HCT116 (cell line): ENCODE measurements at regions not wholly inside any gene's neighbourhood (a gene's known extent, or its start where the extent isn't known, plus 50 kb on each side); places are given as distances from the start of the nearest gene placed in this dataset.

Source experiments
- ATAC-seq: fragments of 200-7000 bp; cut with Tn5 transposase; 2 replicates; pipeline ENCODE4 v1.9.1; 2020; ENCODE audit warnings: mild to moderate bottlenecking, moderate library complexity
- BruUV-seq: library from RNA; stranded (reverse); fragments of 400-500 nt; replicated peaks from 2 replicates; lab custom pipeline; 2021; lab: Mats Ljungman, UMichigan
- CTCF ChIA-PET: fragments of 300-600 bp; sonication (Branson Sonifier 250); formaldehyde crosslinking; loops from one replicate; lab custom pipeline; 2021; ENCODE audit warnings: antibody characterized with exemption; lab: Charles Lee
- POLR2A ChIA-PET: fragments of 300-600, 350-600 bp; sonication (Branson Sonifier 250); formaldehyde crosslinking; loops from one replicate; lab custom pipeline; 2021; ENCODE audit warnings: antibody characterized with exemption; lab: Charles Lee
- RAD21 ChIA-PET, 2 experiments: fragments of 300-600 bp; sonication (Branson Sonifier 250); formaldehyde crosslinking; loops; one replicate each; lab custom pipeline; 2023; ENCODE audit warnings: low total read pairs in 2 of 2; ENCODE audit not compliant: uncharacterized antibody in 2 of 2, unreplicated experiment in 2 of 2, low non-redundant PET in 1 of 2; lab: Charles Lee
- DNase-seq: peaks from one replicate; pipeline ENCODE4 v3.0.0-alpha.2; 2010; ENCODE audit warnings: low read depth, low spot score
- H2AFZ ChIP-seq: fragments of 200-600 bp; shearing (Covaris generic), sonication (generic); 2 replicates; pipeline ENCODE4 v1.6.1; 2017; ENCODE audit warnings: low read depth, mixed run types, mixed read lengths, antibody characterized with exemption, low read length; ENCODE audit not compliant: poor library complexity, severe bottlenecking
- H3K27ac ChIP-seq: 2 replicates; pipeline ENCODE4 v1.5.1; 2012; ENCODE audit warnings: low read depth, low read length
- H3K27me3 ChIP-seq: fragments of 200-600 bp; sonication (generic); 2 replicates; pipeline ENCODE4 v1.6.1; 2016; ENCODE audit warnings: mixed run types, low read length, mixed read lengths; ENCODE audit not compliant: insufficient read depth
- H3K36me3 ChIP-seq, 2 experiments: fragments of 200-500 bp in 1 of 2; fragments of 200-600 bp in 1 of 2; sonication (Bioruptor generic) in 1 of 2; sonication (generic) in 1 of 2; 2 replicates each; pipeline versions ENCODE4 v1.5.1 to v1.6.1; 2014 to 2016; ENCODE audit warnings: low read length in 2 of 2, inconsistent platforms in 1 of 2, mixed read lengths in 1 of 2, mixed run types in 1 of 2; ENCODE audit not compliant: insufficient read depth in 2 of 2, control insufficient read depth in 1 of 2
- H3K4me1 ChIP-seq, 2 experiments: fragments of 200-600 bp in 1 of 2; sonication (generic) in 1 of 2; 2 replicates each; pipeline versions ENCODE4 v1.5.1 to v1.6.1; 2012 to 2017; ENCODE audit warnings: low read length in 2 of 2, inconsistent platforms in 1 of 2, mild to moderate bottlenecking in 1 of 2, mixed read lengths in 1 of 2, mixed run types in 1 of 2, moderate library complexity in 1 of 2; ENCODE audit not compliant: insufficient read depth in 2 of 2, control insufficient read depth in 1 of 2
- H3K4me2 ChIP-seq: fragments of 200-600 bp; sonication (generic); 2 replicates; pipeline ENCODE4 v1.6.1; 2017; ENCODE audit warnings: mixed run types, low read length, mixed read lengths
- H3K4me3 ChIP-seq, 2 experiments: fragments of 200-600 bp in 1 of 2; sonication (generic) in 1 of 2; replicated peaks in 1 of 2; 2 replicates each; pipeline ENCODE4 v1.5.1; 2011 to 2016; ENCODE audit warnings: low read length in 2 of 2, control low read depth in 1 of 2, low read depth in 1 of 2, mild to moderate bottlenecking in 1 of 2, mixed read lengths in 1 of 2, mixed run types in 1 of 2
- H3K79me2 ChIP-seq: fragments of 200-600 bp; sonication (generic); 2 replicates; pipeline ENCODE4 v1.6.1; 2017; ENCODE audit warnings: mild to moderate bottlenecking, mixed run types, low read length, moderate library complexity, mixed read lengths; ENCODE audit not compliant: insufficient read depth
- H3K9ac ChIP-seq: fragments of 200-600 bp; sonication (generic); 2 replicates; pipeline ENCODE4 v1.6.1; 2016; ENCODE audit warnings: low read length, mixed read lengths
- H3K9me2 ChIP-seq: fragments of 200-600 bp; sonication (generic), shearing (Covaris generic); 2 replicates; pipeline ENCODE4 v1.6.1; 2017; ENCODE audit warnings: mixed run types, mild to moderate bottlenecking, moderate library complexity; ENCODE audit not compliant: insufficient read depth
- H3K9me3 ChIP-seq, 2 experiments: fragments of 200-500 bp in 1 of 2; fragments of 200-600 bp in 1 of 2; sonication (Bioruptor generic) in 1 of 2; sonication (generic) in 1 of 2; 2 replicates each; pipeline ENCODE4 v1.6.1; 2014 to 2017; ENCODE audit warnings: low read length in 2 of 2, mixed read lengths in 2 of 2, inconsistent platforms in 1 of 2, low read depth in 1 of 2, mild to moderate bottlenecking in 1 of 2, mixed run types in 1 of 2, moderate library complexity in 1 of 2; ENCODE audit not compliant: control insufficient read depth in 1 of 2, insufficient read depth in 1 of 2
- H4K20me1 ChIP-seq: fragments of 200-600 bp; sonication (generic), shearing (Covaris generic); 2 replicates; pipeline ENCODE4 v1.6.1; 2017; ENCODE audit warnings: mixed run types, mild to moderate bottlenecking, moderate library complexity; ENCODE audit not compliant: insufficient read depth
- ATF3 ChIP-seq: IDR thresholded peaks from 2 replicates; pipeline ENCODE4 v1.6.1; 2012
- CEBPB ChIP-seq: IDR thresholded peaks from 2 replicates; pipeline ENCODE4 v1.6.1; 2012; ENCODE audit warnings: low read depth
- EGR1 ChIP-seq: IDR thresholded peaks from 2 replicates; pipeline ENCODE4 v1.6.1; 2012; ENCODE audit warnings: low read depth
- ELF1 ChIP-seq: IDR thresholded peaks from 2 replicates; pipeline ENCODE4 v1.6.1; 2012; ENCODE audit warnings: low read depth, borderline replicate concordance
- FOSL1 ChIP-seq: IDR thresholded peaks from 2 replicates; pipeline ENCODE4 v1.6.1; 2012; ENCODE audit warnings: low read depth
- JUND ChIP-seq: IDR thresholded peaks from 2 replicates; pipeline ENCODE4 v1.6.1; 2012
- MAX ChIP-seq: IDR thresholded peaks from 2 replicates; pipeline ENCODE4 v1.6.1; 2012
- RAD21 ChIP-seq: IDR thresholded peaks from 2 replicates; pipeline ENCODE4 v1.6.1; 2012; ENCODE audit warnings: low read depth, mild to moderate bottlenecking
- REST ChIP-seq: IDR thresholded peaks from 2 replicates; pipeline ENCODE4 v1.6.1; 2012; ENCODE audit warnings: low read depth
- SP1 ChIP-seq: IDR thresholded peaks from 2 replicates; pipeline ENCODE4 v1.6.1; 2012; ENCODE audit warnings: low read depth
- ZFX ChIP-seq: fragments of 450-650 bp; IDR thresholded peaks from 2 replicates; pipeline ENCODE4 v1.6.1; 2017
- intact Hi-C: fragments of 100-400 bp; cut with micrococcal nuclease; formaldehyde crosslinking; loops from 2 replicates; pipeline ENCODE4 v1.10.0; 2022

GRCh38 chr15:62894322-62895085 lies 148.0 kb upstream of the TPM1 start:
- Histone ChIP-seq H3K9me2 (no peaks in the 10 kb centered on the region), H3K27me3 (no peaks in the 10 kb centered on the region), H3K79me2 (no peaks in the 10 kb centered on the region), H3K36me3 (no peaks in the 10 kb centered on the region), H3K27ac (no peak overlapping the region), H3K4me3 (no peak overlapping the region), H2AFZ (peak overlapping the region; percentile 64), H3K4me1 (peaks cover 28 to 52% of the 10 kb centered on the region in 2 experiments), H3K4me2 (peak overlapping the region; percentile 63), H3K9me3 (no peaks in the 10 kb centered on the region), H3K9ac (no peak overlapping the region), H4K20me1 (no peaks in the 10 kb centered on the region)
- BruUV-seq = no TSS peak
- ATAC-seq = no peak
- ChIA-PET POLR2A (no interaction called here), CTCF (interaction anchor here (1.2 kb wide), 1 partner anchor 47 kb away, joined by 3 read pairs; no protein-coding TSS in a partner anchor), RAD21 (no interaction called here)
- intact Hi-C loops = no loop called here
- TF ChIP-seq JUND (no peak), FOSL1 (no peak), ELF1 (no peak), RAD21 (no peak), CEBPB (no peak), ZFX (no peak), EGR1 (no peak), ATF3 (no peak)
- no peak for DNase-seq

GRCh38 chr15:62895139-62895866 lies 147.2 kb upstream of the TPM1 start:
- no TSS peak for BruUV-seq
- H3K27ac ChIP-seq = peak overlapping the region; percentile 86
- intact Hi-C loops = no loop called here
- peak overlapping the region; percentile 63 for H3K4me2 ChIP-seq
- ChIA-PET CTCF (interaction anchor here (1.2 kb wide), 1 partner anchor 48 kb away, joined by 3 read pairs; no protein-coding TSS in a partner anchor), POLR2A (interaction anchor here (1.6 kb wide), 1 partner anchor 154 kb away, joined by 3 read pairs; no protein-coding TSS in a partner anchor), RAD21 (no interaction called here)
- no peaks in the 10 kb centered on the region for H3K9me3 ChIP-seq
- peak overlapping the region; percentile 64 for H2AFZ ChIP-seq
- no peak for ATAC-seq
- DNase-seq = no peak
- H3K9me2 ChIP-seq = no peaks in the 10 kb centered on the region
- peak overlapping the region; percentile 39 for H3K9ac ChIP-seq
- H3K4me3 ChIP-seq = no peak overlapping the region
- H4K20me1 ChIP-seq = no peaks in the 10 kb centered on the region
- H3K36me3 ChIP-seq = no peaks in the 10 kb centered on the region
- H3K4me1 ChIP-seq = peaks cover 28 to 52% of the 10 kb centered on the region in 2 experiments
- H3K79me2 ChIP-seq = no peaks in the 10 kb centered on the region
- TF ChIP-seq SP1 (no peak), REST (no peak), JUND (no peak), MAX (no peak), FOSL1 (no peak)
- no peaks in the 10 kb centered on the region for H3K27me3 ChIP-seq
